Femur (tissue), 1 donor: ENCODE measurements at regions not wholly inside any gene's neighbourhood (a gene's known extent, or its start where the extent isn't known, plus 50 kb on each side); places are given as distances from the start of the nearest gene placed in this dataset.
"Not testable (repeated sequence)": the region's sequence is repeated elsewhere in the genome, so short reads cannot be mapped to it uniquely, and the experiment has no call there.

Experiments
- DNase-seq: peaks from one replicate; pipeline ENCODE4 v3.0.0-alpha.2; 2017

- no peak for DNase-seq
Measured at GRCh38 chr17:63295839-63296590, 150.1 kb downstream of the CYB561 start.

- not testable (repeated sequence) for DNase-seq
Measured at GRCh38 chr17:63298916-63299315, 147.2 kb downstream of the CYB561 start.

- DNase-seq: no peak
Measured at GRCh38 chr17:63304704-63305261, 141.3 kb downstream of the CYB561 start.

- no peak for DNase-seq
Measured at GRCh38 chr17:63305857-63306256, 140.2 kb downstream of the CYB561 start.

- DNase-seq: no peak
Measured at GRCh38 chr17:63306855-63307254, 139.3 kb downstream of the CYB561 start.

- DNase-seq: no peak
Measured at GRCh38 chr17:63308272-63308671, 137.8 kb downstream of the CYB561 start.

- no peak for DNase-seq
Measured at GRCh38 chr17:63309021-63309420, 137.1 kb downstream of the CYB561 start.

GRCh38 chr17:63311416-63311937 is 134.6 kb downstream of the CYB561 start:
- no peak for DNase-seq

GRCh38 chr17:63314761-63315160 is 131.3 kb downstream of the CYB561 start:
- no peak for DNase-seq

- no peak for DNase-seq
Measured at GRCh38 chr17:63316100-63316499, 130.0 kb downstream of the CYB561 start.

- DNase-seq: no peak
Measured at GRCh38 chr17:63317166-63317840, 128.8 kb downstream of the CYB561 start.

GRCh38 chr17:63325808-63326207 is 120.3 kb downstream of the CYB561 start:
- DNase-seq: no peak

- no peak for DNase-seq
Measured at GRCh38 chr17:63329876-63330275, 116.2 kb downstream of the CYB561 start.

GRCh38 chr17:63331301-63332061 is 114.6 kb downstream of the CYB561 start:
- no peak for DNase-seq

- no peak for DNase-seq
Measured at GRCh38 chr17:63332286-63332685, 113.8 kb downstream of the CYB561 start.

GRCh38 chr17:63333869-63334268 is 112.2 kb downstream of the CYB561 start:
- no peak for DNase-seq

- no peak for DNase-seq
Measured at GRCh38 chr17:63335831-63336230, 110.3 kb downstream of the CYB561 start.

- DNase-seq: no peak
Measured at GRCh38 chr17:63337579-63337978, 108.5 kb downstream of the CYB561 start.

GRCh38 chr17:63338272-63338671 is 107.8 kb downstream of the CYB561 start:
- DNase-seq: no peak

- no peak for DNase-seq
Measured at GRCh38 chr17:63341276-63341675, 104.8 kb downstream of the CYB561 start.

GRCh38 chr17:63344383-63344782 is 101.7 kb downstream of the CYB561 start:
- no peak for DNase-seq

GRCh38 chr17:63345611-63346010 is 100.5 kb downstream of the CYB561 start:
- no peak for DNase-seq

GRCh38 chr17:63347475-63347874 is 98.6 kb downstream of the CYB561 start:
- DNase-seq: no peak
